ENCODE measurements at regions not wholly inside any gene's neighbourhood (a gene's known extent, or its start where the extent isn't known, plus 50 kb on each side); places are given as distances from the start of the nearest gene placed in this dataset.

GRCh38 chr6:16854986-16855385, 93.7 kb upstream of the ATXN1 start:
- no peaks in the 10 kb centered on the region for H3K4me1 ChIP-seq (ENCODE audit: control insufficient read depth, extremely low read depth, insufficient read depth, low read length)
- no TSS peak for BruUV-seq (replicated peaks)
- no peaks in the 10 kb centered on the region for H3K9me3 ChIP-seq (replicated peaks; ENCODE audit: control insufficient read depth, insufficient read depth, low read length)
- H3K4me2 ChIP-seq (ENCODE audit: insufficient read depth, low read length), result no peak overlapping the region
- H3K36me3 ChIP-seq (ENCODE audit: control insufficient read depth in 2 of 2, extremely low read depth in 1 of 2, insufficient read depth in 2 of 2, low read length in 2 of 2), result no peaks in the 10 kb centered on the region
- CTCF ChIA-PET, result no interaction called here
- POLR2A ChIA-PET, result no interaction called here
- no peaks in the 10 kb centered on the region for H4K20me1 ChIP-seq (replicated peaks; ENCODE audit: control insufficient read depth, extremely low read depth, insufficient read depth, low read length)
- no peak overlapping the region for H3K9ac ChIP-seq (replicated peaks; ENCODE audit: extremely low read depth, insufficient read depth, low read length)
- no peak overlapping the region for H3K27ac ChIP-seq (ENCODE audit: insufficient read depth, low read depth, low read length)
- no peaks in the 10 kb centered on the region for H3K9me1 ChIP-seq (replicated peaks; ENCODE audit: control insufficient read depth, extremely low read depth, insufficient read depth, low read length)
- H3K79me2 ChIP-seq (ENCODE audit: control insufficient read depth, insufficient read depth, low read length), result no peaks in the 10 kb centered on the region
- H3K27me3 ChIP-seq (ENCODE audit: control insufficient read depth in 2 of 2, insufficient read depth in 2 of 2, low read length in 2 of 2), result no peaks in the 10 kb centered on the region
- intact Hi-C loops (cut with micrococcal nuclease) (no loop called here), dilution Hi-C loops (cut with MboI; ENCODE audit: extremely low pct_ligation_motif_present, low sequenced_read_pairs) (no loop called here)
- H2AFZ ChIP-seq (ENCODE audit: low read depth, low read length), result no peak overlapping the region
- no peak for TF ChIP-seq MYC (IDR thresholded peaks at IDR 0.05; ENCODE audit: low read depth, low read length)
- no peak for TF ChIP-seq EZH2 (IDR thresholded peaks at IDR 0.05; ENCODE audit: borderline replicate concordance, low read depth, low read length, severe bottlenecking)
- TF ChIP-seq, protein P1, sequence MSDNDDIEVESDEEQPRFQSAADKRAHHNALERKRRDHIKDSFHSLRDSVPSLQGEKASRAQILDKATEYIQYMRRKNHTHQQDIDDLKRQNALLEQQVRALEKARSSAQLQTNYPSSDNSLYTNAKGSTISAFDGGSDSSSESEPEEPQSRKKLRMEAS (IDR thresholded peaks at IDR 0.05; ENCODE audit: insufficient read depth, insufficient read length), result no peak
- TF ChIP-seq FOS (IDR thresholded peaks at IDR 0.05; ENCODE audit: borderline replicate concordance, insufficient read depth, low read length), result no peak
- no peak for TF ChIP-seq GATA2 (IDR thresholded peaks at IDR 0.05; ENCODE audit: insufficient read depth, insufficient read length, low read depth, low read length)
- no peak overlapping the region for H3K4me3 ChIP-seq (replicated peaks in 1 of 3; ENCODE audit: insufficient read depth in 1 of 3, low read depth in 1 of 3, low read length in 3 of 3)
- FAIRE-seq (no peak), DNase-seq (ENCODE audit: low read depth, low spot score) (no peak)

DNA sequence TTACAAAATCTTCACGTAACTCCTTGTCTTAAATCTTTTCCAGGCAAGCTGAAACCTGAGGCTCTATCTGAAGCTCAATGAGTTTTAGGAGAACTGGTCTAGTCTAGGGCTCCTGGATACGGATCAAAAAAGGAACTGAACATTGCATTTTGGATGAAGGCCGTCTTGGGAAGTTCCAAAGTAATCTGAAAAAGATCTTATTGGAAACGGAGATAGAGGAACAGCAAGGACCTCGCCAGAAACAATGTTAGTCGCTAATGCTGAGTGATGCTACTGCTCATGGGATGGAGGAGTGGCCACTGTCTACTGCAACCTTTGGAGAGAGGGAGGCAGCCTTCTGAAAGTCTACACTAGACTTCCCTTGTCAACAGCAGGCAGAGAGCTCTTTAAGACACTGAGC, 91.4 kb upstream of the ATXN1 start:
- no TSS peak for BruUV-seq (replicated peaks)
- Histone ChIP-seq H3K79me2 (ENCODE audit: control insufficient read depth, insufficient read depth, low read length) (no peaks in the 10 kb centered on the region), H3K9ac (replicated peaks; ENCODE audit: extremely low read depth, insufficient read depth, low read length) (no peak overlapping the region), H3K4me1 (ENCODE audit: control insufficient read depth, extremely low read depth, insufficient read depth, low read length) (no peaks in the 10 kb centered on the region), H3K9me3 (replicated peaks; ENCODE audit: control insufficient read depth, insufficient read depth, low read length) (no peaks in the 10 kb centered on the region), H3K4me2 (ENCODE audit: insufficient read depth, low read length) (no peak overlapping the region), H3K27ac (ENCODE audit: insufficient read depth, low read depth, low read length) (no peak overlapping the region), H3K4me3 (replicated peaks in 1 of 3; ENCODE audit: insufficient read depth in 1 of 3, low read depth in 1 of 3, low read length in 3 of 3) (no peak overlapping the region), H3K27me3 (ENCODE audit: control insufficient read depth in 2 of 2, insufficient read depth in 2 of 2, low read length in 2 of 2) (peaks cover 0 to 2% of the 10 kb centered on the region in 2 experiments), H2AFZ (ENCODE audit: low read depth, low read length) (no peak overlapping the region), H3K36me3 (ENCODE audit: control insufficient read depth in 2 of 2, extremely low read depth in 1 of 2, insufficient read depth in 2 of 2, low read length in 2 of 2) (no peaks in the 10 kb centered on the region), H3K9me1 (replicated peaks; ENCODE audit: control insufficient read depth, extremely low read depth, insufficient read depth, low read length) (no peaks in the 10 kb centered on the region), H4K20me1 (replicated peaks; ENCODE audit: control insufficient read depth, extremely low read depth, insufficient read depth, low read length) (no peaks in the 10 kb centered on the region)
- dilution Hi-C loops (cut with MboI; ENCODE audit: extremely low pct_ligation_motif_present, low sequenced_read_pairs), result no loop called here
- ChIA-PET CTCF (interaction anchor here (0.9 kb wide), 1 partner anchor 19 kb away, joined by 3 read pairs; no protein-coding TSS in a partner anchor), POLR2A (no interaction called here)
- TF ChIP-seq JUN (IDR thresholded peaks at IDR 0.05; ENCODE audit: borderline replicate concordance, insufficient read depth, insufficient read length, low read depth), result no peak
- TF ChIP-seq, protein P2, sequence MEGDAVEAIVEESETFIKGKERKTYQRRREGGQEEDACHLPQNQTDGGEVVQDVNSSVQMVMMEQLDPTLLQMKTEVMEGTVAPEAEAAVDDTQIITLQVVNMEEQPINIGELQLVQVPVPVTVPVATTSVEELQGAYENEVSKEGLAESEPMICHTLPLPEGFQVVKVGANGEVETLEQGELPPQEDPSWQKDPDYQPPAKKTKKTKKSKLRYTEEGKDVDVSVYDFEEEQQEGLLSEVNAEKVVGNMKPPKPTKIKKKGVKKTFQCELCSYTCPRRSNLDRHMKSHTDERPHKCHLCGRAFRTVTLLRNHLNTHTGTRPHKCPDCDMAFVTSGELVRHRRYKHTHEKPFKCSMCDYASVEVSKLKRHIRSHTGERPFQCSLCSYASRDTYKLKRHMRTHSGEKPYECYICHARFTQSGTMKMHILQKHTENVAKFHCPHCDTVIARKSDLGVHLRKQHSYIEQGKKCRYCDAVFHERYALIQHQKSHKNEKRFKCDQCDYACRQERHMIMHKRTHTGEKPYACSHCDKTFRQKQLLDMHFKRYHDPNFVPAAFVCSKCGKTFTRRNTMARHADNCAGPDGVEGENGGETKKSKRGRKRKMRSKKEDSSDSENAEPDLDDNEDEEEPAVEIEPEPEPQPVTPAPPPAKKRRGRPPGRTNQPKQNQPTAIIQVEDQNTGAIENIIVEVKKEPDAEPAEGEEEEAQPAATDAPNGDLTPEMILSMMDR (IDR thresholded peaks at IDR 0.05; ENCODE audit: extremely low read depth in 1 of 2, insufficient read depth in 1 of 2, low read depth in 1 of 2, low read length in 2 of 2), result no peak
- no peak for TF ChIP-seq POLR2AphosphoS5 (IDR thresholded peaks at IDR 0.05; ENCODE audit: insufficient read depth, low read depth, low read length)
- no peak for TF ChIP-seq GATA2 (IDR thresholded peaks at IDR 0.05; ENCODE audit: insufficient read depth, insufficient read length, low read depth, low read length)
- TF ChIP-seq POLR2A (IDR thresholded peaks at IDR 0.05; ENCODE audit: low read depth, low read length), result no peak
- TF ChIP-seq EZH2 (IDR thresholded peaks at IDR 0.05; ENCODE audit: borderline replicate concordance, low read depth, low read length, severe bottlenecking), result no peak
- no peak for TF ChIP-seq FOS (IDR thresholded peaks at IDR 0.05; ENCODE audit: borderline replicate concordance, insufficient read depth, low read length)
- TF ChIP-seq, protein P1 (IDR thresholded peaks at IDR 0.05; ENCODE audit: insufficient read depth, insufficient read length), result no peak
- DNase-seq (ENCODE audit: low read depth, low spot score) (no peak), FAIRE-seq (no peak)
- intact Hi-C loops (cut with micrococcal nuclease), result no loop called here

All from endothelial cell of umbilical vein (primary cell).